ENCODE measurements at regions not wholly inside any gene's neighbourhood (a gene's known extent, or its start where the extent isn't known, plus 50 kb on each side); places are given as distances from the start of the nearest gene placed in this dataset.
"Not testable (repeated sequence)": the region's sequence is repeated elsewhere in the genome, so short reads cannot be mapped to it uniquely, and the experiment has no call there.

- no peak overlapping the region for H3K27ac ChIP-seq
- no peak for DNase-seq (ENCODE audit: low read depth, low spot score)
Measured at GRCh38 chr21:24007592-24007991, 1599.7 kb downstream of the MRPL39 start.

GRCh38 chr21:23986987-23987386 lies 1620.3 kb downstream of the MRPL39 start:
- no peak for DNase-seq (ENCODE audit: low read depth, low spot score)
- no peak overlapping the region for H3K27ac ChIP-seq

- no peak overlapping the region for H3K27ac ChIP-seq
- DNase-seq (ENCODE audit: low read depth, low spot score) = no peak
Measured at GRCh38 chr21:23986214-23986613, 1621.1 kb downstream of the MRPL39 start.

- no peak for DNase-seq (ENCODE audit: low read depth, low spot score)
- no peak overlapping the region for H3K27ac ChIP-seq
Measured at GRCh38 chr21:23982546-23982945, 1624.7 kb downstream of the MRPL39 start.

GRCh38 chr21:23977971-23978370 lies 1629.3 kb downstream of the MRPL39 start:
- no peak overlapping the region for H3K27ac ChIP-seq
- DNase-seq (ENCODE audit: low read depth, low spot score) = no peak

- no peak for DNase-seq (ENCODE audit: low read depth, low spot score)
- no peak overlapping the region for H3K27ac ChIP-seq
Measured at GRCh38 chr21:23968722-23969647, 1638.3 kb downstream of the MRPL39 start.

GRCh38 chr21:23968008-23968407 lies 1639.3 kb downstream of the MRPL39 start:
- H3K27ac ChIP-seq = no peak overlapping the region
- no peak for DNase-seq (ENCODE audit: low read depth, low spot score)

GRCh38 chr21:23963454-23963853 lies 1643.8 kb downstream of the MRPL39 start:
- H3K27ac ChIP-seq = no peak overlapping the region
- DNase-seq (ENCODE audit: low read depth, low spot score) = no peak

GRCh38 chr21:23960769-23961168 lies 1646.5 kb downstream of the MRPL39 start:
- H3K27ac ChIP-seq = no peak overlapping the region
- no peak for DNase-seq (ENCODE audit: low read depth, low spot score)

- DNase-seq (ENCODE audit: low read depth, low spot score) = no peak
- H3K27ac ChIP-seq = no peak overlapping the region
Measured at GRCh38 chr21:23955135-23955843, 1652.0 kb downstream of the MRPL39 start.

GRCh38 chr21:23952269-23952668 lies 1655.0 kb downstream of the MRPL39 start:
- no peak overlapping the region for H3K27ac ChIP-seq
- DNase-seq (ENCODE audit: low read depth, low spot score) = no peak

GRCh38 chr21:23951251-23951650 lies 1656.0 kb downstream of the MRPL39 start:
- no peak for DNase-seq (ENCODE audit: low read depth, low spot score)
- no peak overlapping the region for H3K27ac ChIP-seq

- no peak for DNase-seq (ENCODE audit: low read depth, low spot score)
- no peak overlapping the region for H3K27ac ChIP-seq
Measured at GRCh38 chr21:23950344-23950743, 1656.9 kb downstream of the MRPL39 start.

GRCh38 chr21:23949493-23949892 lies 1657.8 kb downstream of the MRPL39 start:
- no peak for DNase-seq (ENCODE audit: low read depth, low spot score)
- no peak overlapping the region for H3K27ac ChIP-seq

GRCh38 chr21:23939369-23940065 lies 1667.8 kb downstream of the MRPL39 start:
- no peak for DNase-seq (ENCODE audit: low read depth, low spot score)
- no peak overlapping the region for H3K27ac ChIP-seq

GRCh38 chr21:23936991-23937390 lies 1670.3 kb downstream of the MRPL39 start:
- H3K27ac ChIP-seq = no peak overlapping the region
- DNase-seq (ENCODE audit: low read depth, low spot score) = no peak

- no peak for DNase-seq (ENCODE audit: low read depth, low spot score)
- no peak overlapping the region for H3K27ac ChIP-seq
Measured at GRCh38 chr21:23936224-23936623, 1671.1 kb downstream of the MRPL39 start.

- no peak overlapping the region for H3K27ac ChIP-seq
- no peak for DNase-seq (ENCODE audit: low read depth, low spot score)
Measured at GRCh38 chr21:23930565-23930964, 1676.7 kb downstream of the MRPL39 start.

- H3K27ac ChIP-seq; DNase-seq (ENCODE audit: low read depth, low spot score): not testable (repeated sequence)
Measured at GRCh38 chr21:23926430-23926829, 1680.9 kb downstream of the MRPL39 start.

- DNase-seq (ENCODE audit: low read depth, low spot score) = no peak
- no peak overlapping the region for H3K27ac ChIP-seq
Measured at GRCh38 chr21:23921670-23922418, 1685.4 kb downstream of the MRPL39 start.

Data from epithelial cell of prostate (primary cell).